Globus pallidus (tissue), 1 donor: ENCODE measurements at regions not wholly inside any gene's neighbourhood (a gene's known extent, or its start where the extent isn't known, plus 50 kb on each side); places are given as distances from the start of the nearest gene placed in this dataset.
"Not testable (repeated sequence)": the region's sequence is repeated elsewhere in the genome, so short reads cannot be mapped to it uniquely, and the experiment has no call there.

ENCODE experiments used
- DNase-seq: peaks from one replicate; pipeline ENCODE4 v3.0.0-alpha.2; 2015; ENCODE audit warnings: low spot score

DNA sequence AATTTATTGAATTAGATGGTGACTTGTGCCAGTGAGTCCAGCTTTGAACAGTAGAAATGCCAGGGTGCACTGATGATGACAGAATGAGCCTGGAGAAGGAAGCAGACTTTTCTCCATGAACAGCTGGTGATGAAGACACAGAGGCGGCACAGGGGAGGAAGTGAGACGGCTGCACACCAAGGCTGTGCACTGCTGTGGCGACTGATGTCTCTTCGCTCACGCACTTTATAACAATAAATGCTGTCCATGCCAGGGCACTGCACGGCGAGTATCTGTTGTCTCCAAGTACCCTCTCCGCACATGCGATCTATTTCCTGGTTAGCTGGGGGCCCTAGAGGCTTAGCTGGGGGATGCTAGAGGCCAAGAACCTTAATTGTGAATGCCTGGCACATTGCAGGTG lies 175.2 kb downstream of the TMEM200C start:
- no peak for DNase-seq

DNA sequence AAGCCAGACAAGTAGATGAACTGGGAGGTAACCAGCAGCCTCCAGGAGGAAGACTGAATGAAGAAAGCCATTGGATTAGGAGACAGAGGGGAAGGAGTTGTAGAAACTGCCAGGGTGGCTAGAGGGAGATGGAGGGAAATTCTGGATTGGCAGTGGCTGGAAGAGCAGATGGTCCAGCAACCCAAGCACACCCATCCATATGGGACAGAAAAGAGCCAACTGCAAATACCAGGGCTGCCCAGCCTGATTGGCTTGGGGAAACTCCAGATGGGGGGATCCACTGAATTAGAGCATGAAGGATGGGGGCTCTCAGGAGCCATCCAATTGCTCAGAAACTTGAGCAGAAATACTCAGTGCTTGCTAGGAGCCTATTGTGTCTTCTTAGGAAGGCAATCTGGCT lies 173.5 kb upstream of the EPB41L3 start:
- no peak for DNase-seq

DNA sequence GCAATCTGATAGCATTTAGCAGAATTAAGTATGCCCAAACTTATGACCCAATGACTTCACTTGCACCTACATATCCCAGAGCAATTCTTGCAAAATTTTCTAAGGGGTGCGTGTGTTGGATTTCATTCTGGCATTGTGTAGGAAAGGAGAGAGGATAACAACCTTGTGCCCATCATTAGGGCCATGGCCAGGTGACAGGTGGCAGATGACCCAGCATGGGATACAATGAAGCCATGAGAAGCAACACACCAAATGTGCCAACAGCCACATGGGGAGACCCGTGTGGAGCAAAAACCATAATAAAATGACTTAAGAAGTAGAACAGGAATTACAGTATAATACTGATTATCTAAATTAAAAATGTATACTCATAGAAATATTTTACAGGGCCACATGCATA lies 166.9 kb upstream of the EPB41L3 start:
- no peak for DNase-seq

DNA sequence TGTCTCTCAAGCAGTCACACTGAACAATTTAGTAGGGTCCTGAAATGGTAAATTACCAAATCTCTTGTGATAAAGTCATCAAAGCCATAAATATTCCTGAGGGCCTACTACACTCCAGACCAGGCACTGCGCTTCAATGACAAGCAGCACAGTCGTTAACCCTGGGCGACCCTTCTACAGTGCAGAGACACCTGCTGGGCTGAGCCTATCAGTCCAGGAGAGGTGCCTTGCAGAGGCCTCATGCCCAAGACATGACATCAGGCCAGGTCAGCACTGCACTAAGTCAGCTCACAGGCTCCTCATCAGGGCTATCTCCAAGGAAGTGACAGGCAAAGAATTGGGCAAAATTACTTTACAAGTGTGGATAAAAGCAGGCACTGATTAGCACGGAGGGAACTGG lies 166.4 kb upstream of the EPB41L3 start:
- DNase-seq, result no peak

DNA sequence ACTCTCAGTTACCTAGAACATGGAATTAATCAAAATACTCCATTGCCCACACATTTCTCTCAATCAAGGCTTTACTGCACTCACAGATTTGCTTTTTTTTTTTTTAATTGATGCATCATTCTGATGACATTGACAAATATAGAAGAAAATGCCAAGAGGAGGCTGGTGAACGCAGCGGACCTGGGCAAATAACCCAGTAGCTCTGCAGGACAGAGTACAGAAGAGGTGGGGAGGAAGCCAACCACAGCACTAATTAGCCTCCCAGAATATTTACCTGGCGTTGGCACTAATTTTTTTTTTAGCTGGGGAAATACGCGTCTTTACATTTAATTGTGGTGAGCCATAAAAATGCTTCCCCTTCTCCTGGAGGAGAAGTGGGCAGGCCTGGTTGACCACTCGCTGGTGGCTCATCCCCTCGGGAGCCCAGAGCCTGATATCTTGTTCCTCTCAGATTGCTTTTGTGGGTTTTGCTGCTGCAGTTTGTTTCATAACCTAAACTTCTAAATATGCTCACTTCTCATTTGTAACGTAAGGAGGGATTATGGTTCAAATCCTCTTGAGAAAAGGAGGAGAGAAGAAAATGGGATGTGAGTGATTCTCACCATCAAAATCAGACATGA lies 165.8 kb upstream of the EPB41L3 start:
- DNase-seq, result no peak

DNA sequence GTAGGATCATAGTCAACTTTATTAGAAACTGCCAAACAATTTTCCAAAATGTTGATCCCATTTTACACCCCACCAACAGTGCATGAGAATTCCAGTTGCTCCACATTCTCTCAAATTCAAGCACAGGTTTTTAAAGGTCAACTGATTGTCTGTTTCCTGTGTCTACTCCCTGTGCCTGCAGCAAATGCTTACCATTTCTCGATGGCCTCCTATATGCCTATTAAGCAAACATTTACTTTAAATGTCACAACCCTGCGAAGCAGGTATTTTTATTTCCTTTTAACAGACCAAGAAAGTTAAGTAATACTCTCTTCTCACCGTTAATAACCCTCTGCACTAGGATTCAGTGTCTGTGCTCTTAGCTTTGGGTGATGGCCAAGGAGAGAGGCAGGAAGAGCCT lies 163.8 kb upstream of the EPB41L3 start:
- no peak for DNase-seq

DNA sequence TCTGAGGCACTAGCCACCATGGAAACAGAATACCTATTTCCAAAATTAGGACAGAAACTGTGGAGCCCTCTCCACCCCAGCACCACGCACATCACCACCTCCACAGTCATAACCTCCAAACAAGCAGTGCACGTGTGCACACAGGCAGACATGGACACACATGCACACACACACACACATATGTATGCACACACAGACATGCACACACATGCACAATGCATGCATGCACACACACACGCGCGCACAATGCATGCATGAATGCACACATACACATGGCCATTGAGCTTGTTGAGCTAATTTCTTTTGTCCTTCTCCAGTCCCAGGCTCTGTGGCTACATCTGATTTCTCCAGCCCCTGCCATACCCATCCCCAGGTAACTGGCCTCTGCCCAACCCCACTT lies 161.6 kb upstream of the EPB41L3 start:
- no peak for DNase-seq

DNA sequence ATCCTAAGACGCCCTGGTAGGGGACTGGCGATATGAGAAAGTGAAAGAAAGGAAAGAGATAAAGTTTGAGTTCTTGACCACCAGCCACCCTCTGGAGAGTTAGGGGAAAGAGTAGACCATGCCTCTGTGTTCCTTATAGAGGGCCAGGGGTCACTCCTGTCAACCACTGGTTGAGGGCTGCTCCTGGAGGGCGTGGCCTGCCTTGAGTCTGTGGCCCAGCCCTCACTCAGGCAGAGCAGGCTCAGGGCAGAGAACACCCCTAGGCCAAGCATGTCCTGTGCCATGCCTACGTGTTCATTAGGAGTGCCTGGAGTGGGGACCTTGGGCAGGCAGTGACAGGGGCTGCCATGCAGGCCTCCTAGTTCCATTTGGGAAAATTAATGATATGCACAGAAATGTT lies 161.1 kb upstream of the EPB41L3 start:
- no peak for DNase-seq

DNA sequence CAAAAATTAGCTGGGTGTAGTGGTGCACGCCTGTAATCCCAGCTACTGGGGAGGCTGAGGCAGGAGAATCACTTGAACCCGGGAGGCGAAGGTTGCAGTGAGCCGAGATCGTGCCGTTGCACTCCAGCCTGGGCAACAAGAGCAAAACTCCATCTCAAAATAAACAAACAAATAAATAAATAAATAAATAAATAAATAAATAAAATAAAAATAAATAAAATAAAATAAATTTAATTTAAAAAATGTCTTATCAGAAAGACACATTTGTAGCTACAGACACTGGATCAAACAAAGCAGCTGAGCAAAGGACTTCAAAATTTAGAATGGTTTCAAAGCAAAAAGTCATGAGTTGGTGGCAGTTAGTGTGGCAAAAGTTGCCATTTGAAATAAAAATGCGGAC lies 158.2 kb upstream of the EPB41L3 start:
- DNase-seq, result not testable (repeated sequence)

DNA sequence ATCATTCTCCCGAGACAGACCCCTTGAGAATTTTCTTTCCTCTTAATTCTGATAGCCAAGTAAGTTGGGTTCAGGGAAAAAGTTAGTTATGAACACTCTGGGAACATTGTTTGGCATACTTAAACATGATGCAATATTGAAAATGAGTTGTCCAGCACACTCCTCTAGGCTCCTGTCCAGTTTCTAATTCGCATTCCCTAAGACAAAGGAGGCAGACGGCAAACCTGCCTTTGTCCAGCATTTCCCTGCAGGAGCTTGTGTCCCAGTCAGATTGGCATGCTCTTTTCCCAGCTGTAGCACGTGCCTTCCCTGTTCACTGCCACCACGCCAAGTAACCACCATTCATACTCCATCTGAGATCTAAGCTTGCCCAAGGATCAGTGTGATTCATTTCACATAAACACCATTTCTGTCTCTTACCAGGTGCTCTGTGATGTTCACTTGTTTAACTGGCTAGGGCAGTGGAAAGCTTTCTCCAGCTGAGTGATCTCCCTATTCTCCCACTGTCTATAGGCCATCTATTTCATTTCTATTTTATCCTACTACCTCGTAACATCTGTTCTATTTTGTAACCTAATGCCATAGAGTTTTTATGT lies 150.0 kb upstream of the EPB41L3 start:
- DNase-seq, result no peak

DNA sequence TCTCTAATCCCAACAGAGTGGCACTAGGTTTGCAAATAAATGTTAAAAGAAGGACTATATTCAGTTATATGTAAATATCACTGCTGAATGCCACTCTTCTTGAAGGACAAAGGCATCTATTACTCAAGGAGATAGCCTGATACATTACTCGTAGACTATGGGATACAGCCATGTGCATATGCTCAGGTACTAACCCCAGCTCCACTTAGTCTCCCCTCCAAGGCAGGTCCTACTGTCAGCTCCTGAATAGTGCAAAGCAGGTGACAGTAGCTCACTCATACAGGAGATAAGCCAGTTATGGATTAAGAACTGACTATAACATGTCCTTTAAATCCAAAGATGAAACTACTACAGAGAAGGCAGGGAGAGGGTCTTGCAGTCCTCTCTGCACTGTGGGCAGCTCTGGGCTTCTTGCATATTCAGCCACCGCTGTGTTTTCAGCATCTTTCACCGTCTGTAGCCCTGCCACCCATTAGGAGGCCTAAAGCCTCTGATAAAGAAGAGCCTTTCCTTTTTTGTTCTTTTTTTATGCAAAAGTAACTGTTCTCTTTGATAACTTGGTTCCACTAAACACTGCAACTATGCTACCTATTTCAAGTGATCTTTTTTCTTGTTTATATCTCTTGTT lies 135.1 kb upstream of the EPB41L3 start:
- no peak for DNase-seq

DNA sequence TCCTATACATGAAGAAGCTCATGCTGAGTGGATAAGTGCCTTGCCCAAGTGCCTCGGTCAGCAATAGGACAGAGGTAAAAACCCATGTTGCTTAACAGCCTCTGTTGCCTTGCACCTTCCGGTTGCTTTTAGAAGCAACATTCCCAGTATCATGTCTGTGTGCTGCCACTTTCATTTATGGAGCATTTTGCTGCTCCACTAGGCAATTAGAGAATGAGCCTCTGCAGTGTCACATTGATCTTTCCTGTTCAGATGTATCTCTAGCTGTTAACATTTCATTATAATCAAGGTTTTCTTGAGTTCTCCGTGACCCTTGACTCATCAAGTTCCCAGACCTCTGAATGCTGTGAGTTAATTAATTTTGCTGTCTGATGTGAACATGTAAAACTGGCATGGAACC lies 134.5 kb upstream of the EPB41L3 start:
- no peak for DNase-seq

DNA sequence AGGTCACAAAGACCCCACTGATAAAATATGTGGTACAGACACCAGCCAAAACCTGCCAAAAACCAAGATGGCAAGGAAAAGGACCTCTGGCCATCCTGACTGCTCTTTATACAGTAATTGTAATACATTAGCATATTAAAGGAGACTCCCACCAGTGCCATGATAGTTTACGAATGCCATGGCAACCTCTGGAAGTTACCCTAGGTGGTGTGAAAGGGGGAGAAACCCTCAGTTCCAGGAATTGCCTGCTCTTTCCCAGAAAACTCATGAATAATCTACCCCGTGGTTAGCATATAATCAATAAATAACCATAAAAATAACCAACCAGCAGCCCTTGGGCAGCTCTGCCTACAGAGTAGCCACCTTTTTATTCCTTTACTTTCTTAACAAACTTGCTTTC lies 129.8 kb upstream of the EPB41L3 start:
- DNase-seq, result no peak

DNA sequence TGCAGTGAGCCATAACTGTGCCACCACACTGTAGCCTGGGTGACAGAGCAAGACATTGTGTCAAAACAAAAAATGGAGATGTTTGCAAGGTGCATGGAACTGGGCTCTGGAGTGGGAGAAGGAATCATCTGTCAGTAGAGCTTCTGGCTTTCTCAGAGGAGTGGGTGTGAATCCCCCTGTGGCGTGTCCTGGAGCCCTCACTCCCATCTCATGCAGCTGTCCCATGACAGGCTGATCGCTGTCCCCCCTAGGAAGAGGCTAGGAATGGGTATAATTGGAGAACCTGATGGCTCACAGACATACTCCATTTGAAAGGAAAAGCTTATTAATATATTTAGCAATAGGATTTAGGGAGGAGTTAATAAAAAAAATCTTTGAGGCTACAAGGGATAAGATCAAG lies 125.8 kb upstream of the EPB41L3 start:
- DNase-seq, result no peak

DNA sequence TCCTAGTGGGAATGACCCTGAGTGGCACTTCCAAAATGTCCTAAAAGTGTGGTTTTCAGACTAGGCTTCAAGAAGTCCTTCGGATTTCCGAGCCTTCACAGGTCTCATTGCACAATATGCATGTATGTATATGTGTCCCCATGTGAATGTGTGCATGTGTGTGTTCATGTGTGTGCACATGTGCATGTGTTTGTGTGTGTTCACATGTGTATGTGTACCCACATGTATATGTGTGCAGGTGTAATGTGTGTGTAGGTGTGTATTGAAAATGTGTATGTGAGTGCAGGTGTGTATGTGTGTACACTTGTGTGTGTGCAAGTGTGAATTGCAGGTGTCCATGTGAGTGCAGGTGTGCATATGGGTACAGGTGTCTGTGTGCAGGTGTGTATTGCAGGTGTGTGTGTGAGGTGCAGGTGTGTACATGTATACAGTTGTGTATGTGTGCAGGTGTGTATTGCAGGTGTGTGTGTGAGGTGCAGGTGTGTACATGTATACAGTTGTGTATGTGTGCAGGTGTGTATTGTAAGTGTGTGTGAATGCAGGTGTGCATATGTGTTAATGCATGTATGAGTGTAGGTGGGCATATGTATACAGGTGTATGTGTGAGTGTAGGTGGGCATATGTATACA lies 124.4 kb upstream of the EPB41L3 start:
- no peak for DNase-seq

DNA sequence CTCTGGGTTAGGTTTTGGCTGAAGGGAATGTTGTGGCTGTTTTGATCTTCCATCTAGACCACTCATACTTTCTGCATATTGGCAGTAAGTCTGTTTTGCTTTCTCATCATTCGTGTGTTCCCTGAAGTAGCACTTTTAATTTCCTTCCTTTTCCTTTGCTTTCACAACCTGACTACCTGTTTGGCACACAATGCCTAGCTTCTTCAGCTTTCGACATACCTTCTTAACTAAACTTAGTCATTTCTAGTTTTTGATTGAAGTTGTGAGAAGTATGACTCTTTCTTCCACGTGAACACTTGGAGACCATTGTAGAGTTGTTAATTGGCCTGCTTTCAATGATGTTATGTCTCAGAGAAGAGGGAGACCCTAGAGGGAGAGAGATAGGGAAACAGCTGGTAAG lies 123.6 kb upstream of the EPB41L3 start:
- DNase-seq, result no peak

DNA sequence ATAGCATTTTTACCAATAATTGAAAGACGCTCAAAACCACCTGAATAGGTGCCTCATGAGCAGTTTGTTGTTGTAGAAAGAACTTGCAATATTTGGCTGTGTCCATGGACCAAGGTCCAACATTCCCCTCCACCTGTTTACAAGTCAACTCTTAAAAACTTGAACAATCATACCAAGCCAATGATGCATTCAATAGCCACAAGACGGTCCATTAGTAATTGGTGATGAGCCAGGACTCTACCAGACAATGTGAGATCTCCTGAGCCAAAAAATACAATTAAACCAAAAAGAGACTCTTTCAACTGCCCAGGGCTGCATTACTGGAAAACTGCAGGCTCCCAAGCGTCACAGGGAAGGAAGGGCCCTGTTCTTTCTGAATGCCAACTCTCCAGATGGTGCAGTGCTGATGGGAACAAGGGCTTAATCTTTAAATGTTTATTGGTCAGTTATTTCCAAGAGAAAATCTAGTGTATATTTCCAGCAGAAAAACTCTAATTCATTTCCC lies 118.8 kb upstream of the EPB41L3 start:
- no peak for DNase-seq

DNA sequence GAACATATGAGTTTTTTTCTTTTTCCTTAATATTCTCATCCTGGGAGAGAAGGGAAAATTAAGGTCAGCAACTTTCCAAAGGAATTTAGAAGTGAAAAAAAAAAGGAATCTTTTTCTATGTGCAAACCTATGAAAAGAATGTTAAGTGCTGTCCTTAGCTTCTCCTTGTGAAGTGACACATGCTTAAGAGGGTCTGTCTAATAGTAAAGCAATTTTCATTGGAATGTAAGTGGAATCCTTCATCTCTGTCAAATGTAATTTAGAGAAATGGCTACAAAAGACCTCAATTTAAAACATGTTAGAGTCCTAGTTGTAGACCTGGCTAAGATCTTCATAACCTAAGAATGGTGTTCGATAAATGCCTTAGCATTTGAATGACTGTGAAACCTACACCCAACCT lies 117.4 kb upstream of the EPB41L3 start:
- DNase-seq, result no peak

DNA sequence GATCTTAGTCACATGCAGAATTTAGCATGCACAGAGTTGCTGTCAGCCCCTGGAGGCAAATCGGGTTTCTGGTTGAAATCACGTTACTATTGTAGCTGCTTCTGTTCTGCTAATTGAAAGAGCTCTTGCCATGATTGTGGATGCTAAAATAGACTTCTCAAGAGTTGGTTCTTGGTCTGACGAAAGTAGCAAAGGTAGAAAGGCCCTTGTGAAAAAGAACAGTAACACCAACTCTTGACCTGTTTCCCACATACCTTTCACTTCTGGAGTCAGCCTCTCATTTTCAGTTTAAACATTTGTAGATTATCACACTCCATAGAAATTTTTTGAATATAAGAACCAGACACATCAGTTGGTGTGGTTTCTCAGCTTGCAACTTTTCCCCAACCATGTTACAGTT lies 110.0 kb upstream of the EPB41L3 start:
- no peak for DNase-seq

DNA sequence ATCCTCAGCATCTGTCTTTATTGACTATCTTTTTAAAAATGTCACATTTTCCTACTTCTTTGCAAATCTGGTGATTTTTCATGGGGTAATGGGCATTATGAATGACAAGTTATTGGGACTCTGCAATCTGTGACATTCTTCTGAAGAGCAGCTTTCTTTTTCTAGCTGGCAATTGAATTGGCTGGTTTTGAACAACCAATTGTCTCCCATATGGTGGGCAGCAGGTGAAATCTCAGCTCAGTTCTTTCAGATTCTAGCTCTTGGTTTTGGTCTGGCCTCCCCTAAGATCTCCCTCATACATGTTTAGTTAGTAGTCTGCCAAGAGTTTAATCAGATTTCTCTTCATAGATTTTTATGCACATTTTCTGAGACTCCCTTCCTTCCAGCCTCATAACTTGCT lies 107.9 kb upstream of the EPB41L3 start:
- no peak for DNase-seq

DNA sequence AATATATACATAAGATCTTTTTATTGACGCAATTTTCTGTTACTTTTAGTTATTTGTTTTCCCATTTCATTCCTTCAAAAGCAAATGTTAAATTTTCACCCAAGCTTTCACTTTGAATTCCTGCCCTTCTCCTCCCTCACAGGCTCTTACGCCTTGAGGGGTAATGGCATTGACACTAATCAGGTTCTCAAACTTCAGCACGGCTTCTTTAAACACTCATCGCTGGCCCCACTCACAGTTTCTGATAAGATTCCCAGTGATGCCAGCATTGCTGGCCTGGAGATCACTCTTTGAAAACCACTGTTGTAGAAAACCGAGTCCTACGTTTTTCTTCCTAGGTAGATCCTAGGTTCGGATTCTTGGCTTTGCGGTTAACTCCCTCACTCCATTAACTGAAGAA lies 105.6 kb upstream of the EPB41L3 start:
- no peak for DNase-seq

DNA sequence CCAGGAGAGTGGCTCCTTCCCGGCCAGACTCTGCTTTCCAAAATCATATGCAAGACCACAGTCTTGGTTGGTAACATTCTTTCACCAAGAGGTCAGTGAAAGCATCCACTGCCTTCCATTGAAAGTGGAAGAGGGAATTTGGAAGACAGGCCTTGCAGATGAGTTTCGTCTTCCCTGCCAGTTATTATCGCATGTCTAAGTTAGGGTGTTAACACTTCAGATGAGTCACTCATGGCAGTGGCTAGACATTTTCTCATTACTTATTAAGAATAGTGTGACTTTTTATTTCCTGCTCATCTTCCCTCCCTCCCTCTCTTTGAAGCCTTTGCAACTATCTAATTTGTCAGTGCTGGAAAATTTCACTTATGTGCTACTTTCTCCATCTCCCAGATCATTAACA lies 102.9 kb upstream of the EPB41L3 start:
- no peak for DNase-seq

DNA sequence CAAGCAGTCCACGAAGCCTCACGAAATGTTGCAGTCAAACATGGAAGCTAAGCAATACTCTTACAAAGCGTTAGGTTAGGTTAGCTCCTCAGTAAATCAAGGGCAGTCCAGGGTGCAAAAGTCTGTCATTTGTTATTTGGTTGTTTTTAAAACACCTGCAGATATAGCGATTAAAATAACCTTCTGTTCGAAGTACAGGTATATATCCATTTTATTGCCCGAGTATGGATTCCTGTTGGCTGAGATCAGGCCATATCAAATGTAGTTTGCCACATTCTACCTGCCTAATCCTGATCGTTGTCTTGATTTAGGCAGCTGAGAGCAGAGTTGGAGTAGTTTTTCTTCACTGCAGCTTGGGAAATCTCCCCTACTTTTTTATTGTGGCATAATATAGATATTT lies 99.5 kb upstream of the EPB41L3 start:
- no peak for DNase-seq
